ENCODE measurements at regions not wholly inside any gene's neighbourhood (a gene's known extent, or its start where the extent isn't known, plus 50 kb on each side); places are given as distances from the start of the nearest gene placed in this dataset.
A peak's percentile ranks its signal among the peaks of the same experiment; 100 is the strongest.

DNA sequence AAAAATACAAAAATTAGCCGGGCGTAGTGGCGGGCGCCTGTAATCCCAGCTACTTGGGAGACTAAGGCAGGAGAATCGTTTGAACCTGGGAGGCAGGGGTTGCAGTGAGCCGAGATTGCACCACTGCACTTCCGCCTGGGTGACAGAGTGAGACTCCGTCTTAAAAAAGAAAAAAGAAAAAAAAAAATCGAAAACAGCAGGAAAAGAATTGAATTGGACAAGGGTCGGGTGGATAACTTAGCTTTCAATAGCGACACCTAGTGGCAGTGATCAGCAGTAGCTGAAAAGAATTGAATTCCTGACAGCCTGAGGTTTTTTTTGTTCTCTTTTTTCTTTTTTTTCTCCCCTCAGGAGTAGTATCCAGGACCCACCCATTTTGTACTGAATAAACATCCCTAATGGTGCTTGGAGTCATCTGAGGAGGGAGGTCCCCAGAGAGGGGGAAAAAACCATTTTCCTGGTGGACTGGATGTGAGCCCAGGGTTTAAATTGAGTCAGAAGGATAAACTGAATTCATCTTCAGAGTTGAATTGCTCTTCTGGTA, 55.1 kb downstream of the CYCS start:
- H2AFZ ChIP-seq (ENCODE audit: low read length) = peak overlapping the region; percentile 77
- ATAC-seq = peak; percentile 76

DNA sequence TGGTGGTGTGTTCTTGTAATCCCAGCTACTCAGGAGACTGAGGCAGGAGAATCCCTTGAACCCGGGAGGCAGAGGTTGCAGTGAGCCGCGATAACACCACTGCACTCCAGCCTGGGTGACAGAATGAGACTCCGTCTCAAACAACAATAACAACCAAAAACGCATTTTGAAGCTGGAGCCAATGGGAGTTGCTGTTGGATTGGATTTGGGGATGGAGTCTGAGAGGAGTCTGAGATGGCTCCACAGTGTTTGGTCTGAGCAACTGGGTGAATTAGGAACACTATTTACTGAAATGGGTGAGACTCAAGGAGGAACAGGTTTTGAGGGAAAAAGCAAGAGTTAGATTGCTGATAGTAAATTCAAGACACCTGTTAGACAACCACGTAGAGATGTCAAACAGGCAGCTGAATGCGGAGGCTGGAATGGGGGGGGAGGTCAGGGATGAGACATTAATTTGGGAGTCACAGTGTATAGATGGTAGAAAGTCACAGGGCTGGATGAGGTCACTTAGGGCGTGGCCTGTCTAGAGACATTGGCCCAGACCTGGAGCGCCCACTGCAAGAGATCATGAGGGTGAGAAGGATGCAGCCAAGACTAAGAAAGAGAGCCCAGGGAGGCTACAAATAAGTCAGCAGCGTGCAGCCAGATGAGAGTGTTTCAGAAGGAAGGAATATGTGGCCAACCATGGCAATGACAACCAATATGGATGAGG, 56.4 kb downstream of the CYCS start:
- no peaks in the 10 kb centered on the region for H4K20me1 ChIP-seq (ENCODE audit: low read length)
- POLR2A ChIA-PET (ENCODE audit: unreplicated experiment) = no interaction called here
- H2AFZ ChIP-seq (ENCODE audit: low read length) = 0 out of 2 replicates have a peak overlapping the region, but pooled peaks have one; percentile 77
- no peak overlapping the region for H3K4me3 ChIP-seq (ENCODE audit: low read length)
- H3K36me3 ChIP-seq (ENCODE audit: low read depth, low read length) = no peaks in the 10 kb centered on the region
- no peaks in the 10 kb centered on the region for H3K27me3 ChIP-seq (ENCODE audit: low read length)
- H3K9ac ChIP-seq (ENCODE audit: low read length) = no peak overlapping the region
- no peak for TF ChIP-seq EZH2phosphoT487 (IDR thresholded peaks at IDR 0.05; ENCODE audit: borderline replicate concordance, low read length)
- no peak for TF ChIP-seq EZH2 (IDR thresholded peaks at IDR 0.05; ENCODE audit: low read length, unreplicated experiment)
- TF ChIP-seq, protein P1, sequence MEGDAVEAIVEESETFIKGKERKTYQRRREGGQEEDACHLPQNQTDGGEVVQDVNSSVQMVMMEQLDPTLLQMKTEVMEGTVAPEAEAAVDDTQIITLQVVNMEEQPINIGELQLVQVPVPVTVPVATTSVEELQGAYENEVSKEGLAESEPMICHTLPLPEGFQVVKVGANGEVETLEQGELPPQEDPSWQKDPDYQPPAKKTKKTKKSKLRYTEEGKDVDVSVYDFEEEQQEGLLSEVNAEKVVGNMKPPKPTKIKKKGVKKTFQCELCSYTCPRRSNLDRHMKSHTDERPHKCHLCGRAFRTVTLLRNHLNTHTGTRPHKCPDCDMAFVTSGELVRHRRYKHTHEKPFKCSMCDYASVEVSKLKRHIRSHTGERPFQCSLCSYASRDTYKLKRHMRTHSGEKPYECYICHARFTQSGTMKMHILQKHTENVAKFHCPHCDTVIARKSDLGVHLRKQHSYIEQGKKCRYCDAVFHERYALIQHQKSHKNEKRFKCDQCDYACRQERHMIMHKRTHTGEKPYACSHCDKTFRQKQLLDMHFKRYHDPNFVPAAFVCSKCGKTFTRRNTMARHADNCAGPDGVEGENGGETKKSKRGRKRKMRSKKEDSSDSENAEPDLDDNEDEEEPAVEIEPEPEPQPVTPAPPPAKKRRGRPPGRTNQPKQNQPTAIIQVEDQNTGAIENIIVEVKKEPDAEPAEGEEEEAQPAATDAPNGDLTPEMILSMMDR (conservative IDR thresholded peaks at IDR 0.05; ENCODE audit: low read depth, low read length) = no peak
- ATAC-seq (no peak), DNase-seq (no peak)
- H3K9me3 ChIP-seq (ENCODE audit: low read length) = no peaks in the 10 kb centered on the region
- H3K79me2 ChIP-seq (ENCODE audit: low read length) = no peaks in the 10 kb centered on the region
- H3F3A ChIP-seq (ENCODE audit: low read length, unreplicated experiment) = no peaks in the 10 kb centered on the region
- H3K4me1 ChIP-seq (ENCODE audit: insufficient read depth, low read length) = peaks cover 13% of the 10 kb centered on the region
- intact Hi-C loops (cut with micrococcal nuclease) = no loop called here
- CTCF ChIA-PET = no interaction called here
- H3K4me2 ChIP-seq (ENCODE audit: low read length) = no peak overlapping the region
- H3K27ac ChIP-seq (ENCODE audit: low read length) = no peak overlapping the region
- no peaks in the 10 kb centered on the region for H3K9me2 ChIP-seq (replicated peaks; ENCODE audit: low read length)
- no TSS peak for BruUV-seq (replicated peaks)

More for the DNA sequence above, 55.1 kb downstream of the CYCS start:
- CTCF ChIA-PET = interaction anchor here (0.6 to 1.2 kb wide), 9 partner anchors 23 to 257 kb away, joined by 3 to 19 read pairs (median 5); no protein-coding TSS in a partner anchor
- H3K27me3 ChIP-seq (ENCODE audit: low read length) = no peaks in the 10 kb centered on the region
- H4K20me1 ChIP-seq (ENCODE audit: low read length) = no peaks in the 10 kb centered on the region
- POLR2A ChIA-PET (ENCODE audit: unreplicated experiment) = no interaction called here
- H3K9me3 ChIP-seq (ENCODE audit: low read length) = no peaks in the 10 kb centered on the region
- TF ChIP-seq, protein P1 (conservative IDR thresholded peaks at IDR 0.05; ENCODE audit: low read depth, low read length) = peak; percentile 80
- TF ChIP-seq EZH2phosphoT487 (IDR thresholded peaks at IDR 0.05; ENCODE audit: borderline replicate concordance, low read length) = no peak
- no peak for TF ChIP-seq EZH2 (IDR thresholded peaks at IDR 0.05; ENCODE audit: low read length, unreplicated experiment)
- H3K36me3 ChIP-seq (ENCODE audit: low read depth, low read length) = no peaks in the 10 kb centered on the region
- H3K9me2 ChIP-seq (replicated peaks; ENCODE audit: low read length) = no peaks in the 10 kb centered on the region
- DNase-seq = peak; percentile 87
- H3K27ac ChIP-seq (ENCODE audit: low read length) = no peak overlapping the region
- 0 out of 2 replicates have a peak overlapping the region, but pooled peaks have one; percentile 9 for H3K9ac ChIP-seq (ENCODE audit: low read length)
- H3K4me3 ChIP-seq (ENCODE audit: low read length) = peak overlapping the region; percentile 40
- H3K4me2 ChIP-seq (ENCODE audit: low read length) = peak overlapping the region; percentile 60
- no peaks in the 10 kb centered on the region for H3F3A ChIP-seq (ENCODE audit: low read length, unreplicated experiment)
- no peaks in the 10 kb centered on the region for H3K79me2 ChIP-seq (ENCODE audit: low read length)
- peaks cover 13% of the 10 kb centered on the region for H3K4me1 ChIP-seq (ENCODE audit: insufficient read depth, low read length)
- intact Hi-C loops (cut with micrococcal nuclease) = loop anchor here (1.0 to 5.0 kb wide), 7 partner anchors 23 to 258 kb away; partner anchors contain the start of gene OSBPL3
- BruUV-seq (replicated peaks) = no TSS peak

Data from PC-3 (cell line).